ENCODE measurements at regions not wholly inside any gene's neighbourhood (a gene's known extent, or its start where the extent isn't known, plus 50 kb on each side); places are given as distances from the start of the nearest gene placed in this dataset.

- TF ChIP-seq CTCF (IDR thresholded peaks at IDR 0.05): no peak
- TF ChIP-seq POLR2AphosphoS5 (IDR thresholded peaks at IDR 0.05; ENCODE audit: low read depth, low read length): no peak
- no peak for TF ChIP-seq SIN3A (IDR thresholded peaks at IDR 0.05; ENCODE audit: borderline replicate concordance, insufficient read depth, low read depth, low read length)
- no peak for TF ChIP-seq REST (IDR thresholded peaks at IDR 0.05; ENCODE audit: insufficient read depth in 1 of 2, low read depth in 2 of 2, low read length in 1 of 2)
These were observed 256.7 kb upstream of the LYZL1 start for GRCh38 chr10:29032169-29032568.

Measured in Panc1 (cell line).